HT-29 (cell line): ENCODE measurements at regions not wholly inside any gene's neighbourhood (a gene's known extent, or its start where the extent isn't known, plus 50 kb on each side); places are given as distances from the start of the nearest gene placed in this dataset.

ENCODE experiments used
- DNase-seq: peaks from one replicate; pipeline ENCODE4 v3.0.0-alpha.2; 2015; ENCODE audit warnings: low spot score

DNA sequence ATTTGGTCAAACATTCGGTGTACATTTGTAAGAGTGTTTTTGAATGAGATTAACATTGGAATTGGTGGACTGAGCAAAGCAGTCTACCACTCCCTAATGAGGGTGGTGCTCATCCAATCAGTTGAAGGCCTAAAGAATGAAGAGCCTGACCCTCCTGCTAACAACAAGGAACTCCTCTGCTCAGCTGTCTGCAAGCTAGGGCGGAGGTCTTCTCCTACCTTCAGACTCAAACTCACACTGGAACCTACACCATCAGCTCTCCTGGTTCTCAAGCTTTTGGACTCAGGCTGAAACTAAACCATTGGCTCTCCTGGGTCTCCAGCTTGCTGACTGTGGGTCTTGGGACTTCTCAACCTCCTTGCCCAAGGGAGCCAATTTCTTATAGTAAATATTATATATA lies 55.5 kb upstream of the NPAS2 start:
- DNase-seq = no peak

DNA sequence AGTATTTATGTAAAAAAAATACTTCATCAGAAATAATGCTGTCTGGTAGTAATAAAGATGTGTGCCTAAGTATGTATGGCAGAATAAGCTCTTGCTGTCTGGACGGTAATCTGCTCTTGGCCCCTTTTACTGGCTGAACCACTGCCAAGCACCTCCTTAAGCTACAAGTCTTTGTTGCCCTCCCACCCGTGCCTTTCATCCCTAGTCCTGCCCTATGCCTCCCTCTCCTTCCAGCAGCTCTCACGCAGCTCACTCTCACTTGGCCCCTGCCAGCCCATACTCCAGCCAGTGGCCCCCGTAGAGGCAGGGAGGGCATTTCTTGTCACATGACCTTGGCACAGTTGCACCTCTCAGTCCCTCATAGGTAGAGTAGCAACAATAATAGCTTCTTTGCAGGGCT lies 54.5 kb upstream of the NPAS2 start:
- no peak for DNase-seq

DNA sequence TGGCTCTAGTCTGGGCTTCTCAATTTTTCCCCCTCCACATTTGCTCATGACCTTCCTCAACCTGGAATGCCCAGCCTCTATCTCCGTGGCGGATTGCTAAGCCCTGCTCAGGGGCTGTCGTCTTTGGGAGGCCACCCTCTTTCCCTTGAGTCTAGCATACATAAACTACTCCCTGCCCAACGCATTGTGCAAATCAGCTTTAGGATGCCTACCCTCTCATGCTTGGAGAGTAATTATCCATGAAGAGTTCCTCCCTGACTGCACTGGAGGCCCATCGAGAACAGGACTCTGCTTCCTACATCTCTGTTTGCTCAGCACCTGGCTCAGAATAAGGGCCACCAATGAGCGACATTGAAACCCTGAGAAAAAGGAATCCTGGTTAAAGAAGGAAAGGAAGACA lies 53.7 kb upstream of the NPAS2 start:
- no peak for DNase-seq

DNA sequence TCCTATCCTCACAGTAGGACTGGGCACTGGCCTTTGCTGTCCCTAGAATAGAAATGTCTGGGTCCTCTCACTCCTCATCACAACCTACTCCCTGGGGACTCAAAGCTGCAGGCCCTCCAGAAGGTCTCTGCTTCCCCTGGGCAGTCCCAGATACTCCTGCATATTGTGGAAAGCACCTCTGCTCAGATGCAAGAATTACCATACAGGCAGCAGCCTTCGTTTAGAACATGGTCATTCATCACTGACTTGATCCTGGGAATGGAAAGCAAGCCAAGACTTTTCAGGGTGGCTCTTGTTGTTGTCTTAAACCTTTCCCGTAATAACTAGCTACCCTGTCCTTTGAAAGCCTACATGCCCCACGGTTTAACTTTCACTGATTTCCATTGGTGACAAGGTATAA lies 53.1 kb upstream of the NPAS2 start:
- no peak for DNase-seq

DNA sequence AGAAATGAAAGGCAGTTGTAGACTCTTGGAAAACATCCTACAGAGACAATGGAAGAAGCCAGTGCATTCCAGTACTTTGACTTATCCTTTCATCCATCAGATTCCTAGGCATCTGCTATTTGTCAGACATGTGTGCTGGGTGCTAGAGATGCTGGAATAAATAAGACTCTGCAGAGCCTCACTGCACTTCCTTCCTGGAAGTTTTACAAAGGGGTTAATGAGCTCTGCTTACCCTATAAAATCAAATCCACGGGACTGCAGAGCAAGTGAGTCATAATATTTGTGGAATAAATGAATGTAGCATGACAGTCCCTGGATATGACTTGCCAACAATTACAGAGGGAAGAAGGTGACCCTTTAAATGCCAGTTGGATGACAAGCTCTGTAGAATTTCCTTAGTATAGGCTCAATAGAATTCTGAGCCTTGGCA lies 52.7 kb upstream of the NPAS2 start:
- peak; percentile 65 for DNase-seq

DNA sequence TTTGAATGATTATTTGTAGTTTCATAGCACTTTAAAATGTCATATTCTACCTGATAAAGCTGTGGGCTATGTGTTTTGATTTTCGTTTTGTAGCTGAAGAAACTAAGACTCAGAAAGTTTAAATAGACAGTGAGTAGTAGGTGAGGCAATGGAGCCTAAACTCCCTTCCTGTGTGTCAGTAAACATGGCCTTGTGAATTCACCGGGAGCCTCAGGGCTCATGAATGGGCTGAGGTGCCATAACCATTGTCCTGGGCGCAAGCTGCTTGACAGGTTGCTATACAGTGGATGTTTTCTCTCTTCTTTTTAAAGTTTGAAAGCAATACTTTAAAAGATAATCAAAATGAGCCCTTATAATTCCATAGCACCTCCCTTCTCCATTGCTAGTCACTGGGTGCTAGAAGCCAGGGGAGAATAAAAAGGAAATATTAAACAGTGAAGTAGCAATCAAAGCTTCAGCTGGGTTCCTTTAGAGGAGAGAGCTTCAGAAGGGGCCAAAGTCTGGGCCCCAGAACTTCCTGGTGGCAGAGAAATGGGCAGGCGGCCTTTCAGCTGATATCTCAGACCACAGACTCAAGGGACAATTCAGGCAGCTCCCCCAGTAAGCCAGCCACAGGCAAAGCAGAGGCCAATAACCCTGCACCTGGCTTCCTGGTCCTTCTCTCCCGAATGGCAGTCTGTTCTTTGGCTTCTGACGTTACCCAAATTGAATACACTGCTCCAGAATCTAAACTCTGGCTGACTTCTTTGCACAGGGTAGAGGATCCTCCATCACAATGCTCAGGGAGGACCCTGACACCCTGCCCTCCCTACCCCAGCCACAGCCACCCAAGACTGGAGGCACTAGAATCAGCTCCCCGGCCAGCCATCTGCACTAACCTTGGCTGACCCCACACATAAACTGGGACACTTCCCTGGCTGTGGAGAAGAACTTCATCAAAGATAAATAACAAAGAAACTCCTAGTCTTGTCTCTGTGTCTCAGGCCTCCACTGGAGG lies 51.8 kb upstream of the NPAS2 start:
- no peak for DNase-seq
